GM12878 (cell line): ENCODE measurements at regions not wholly inside any gene's neighbourhood (a gene's known extent, or its start where the extent isn't known, plus 50 kb on each side); places are given as distances from the start of the nearest gene placed in this dataset.

Source experiments
- ATF7 ChIP-seq: fragments of 450-650 bp; IDR thresholded peaks from 2 replicates; pipeline ENCODE4 v1.6.1; 2016; ENCODE audit warnings: low read depth, mild to moderate bottlenecking
- CBX5 ChIP-seq: sonication (generic); IDR thresholded peaks from 2 replicates; pipeline ENCODE4 v1.6.1; 2016; ENCODE audit warnings: low read depth, moderate library complexity, mild to moderate bottlenecking, inconsistent platforms
- GABPA ChIP-seq: IDR thresholded peaks from 2 replicates; pipeline ENCODE4 v1.6.1; 2014; ENCODE audit warnings: antibody characterized with exemption, low read depth, mild to moderate bottlenecking, inconsistent platforms
- MYB ChIP-seq: fragments of 150-350 bp; IDR thresholded peaks from 2 replicates; pipeline ENCODE4 v1.6.1; 2014; ENCODE audit warnings: mild to moderate bottlenecking, low read depth, low read length, borderline replicate concordance
- POLR2A ChIP-seq: IDR thresholded peaks from 2 replicates; pipeline ENCODE4 v1.6.1; 2011; ENCODE audit warnings: low read depth, mild to moderate bottlenecking, low read length
- POLR2AphosphoS5 ChIP-seq: IDR thresholded peaks from 2 replicates; pipeline ENCODE4 v1.6.1; 2011; ENCODE audit warnings: mild to moderate bottlenecking, low read length, inconsistent platforms
- SMC3 ChIP-seq: IDR thresholded peaks from 2 replicates; pipeline ENCODE4 v1.6.1; 2011; ENCODE audit warnings: low read length, improper control_type of control experiment, borderline replicate concordance
- TCF12 ChIP-seq: IDR thresholded peaks from 2 replicates; pipeline ENCODE4 v1.6.1; 2011; ENCODE audit warnings: low read depth, mild to moderate bottlenecking, low read length
- TF ChIP-seq, protein P1 (sequence below): IDR thresholded peaks from 2 replicates; pipeline ENCODE4 v1.6.1; 2012; ENCODE audit warnings: low read depth, low read length, improper control_type of control experiment
- TF ChIP-seq, protein P2 (sequence below), 3 experiments: IDR thresholded peaks in 2 of 3; conservative IDR thresholded peaks in 1 of 3; 2 replicates each; pipeline ENCODE4 v1.5.1; 2011; ENCODE audit warnings: low read depth in 3 of 3, low read length in 3 of 3, mild to moderate bottlenecking in 3 of 3, control low read depth in 2 of 3, moderate library complexity in 2 of 3, inconsistent platforms in 1 of 3, mixed read lengths in 1 of 3; ENCODE audit not compliant: control insufficient read depth in 2 of 3, insufficient read depth in 1 of 3; ENCODE audit errors: extremely low read depth in 1 of 3

DNA sequence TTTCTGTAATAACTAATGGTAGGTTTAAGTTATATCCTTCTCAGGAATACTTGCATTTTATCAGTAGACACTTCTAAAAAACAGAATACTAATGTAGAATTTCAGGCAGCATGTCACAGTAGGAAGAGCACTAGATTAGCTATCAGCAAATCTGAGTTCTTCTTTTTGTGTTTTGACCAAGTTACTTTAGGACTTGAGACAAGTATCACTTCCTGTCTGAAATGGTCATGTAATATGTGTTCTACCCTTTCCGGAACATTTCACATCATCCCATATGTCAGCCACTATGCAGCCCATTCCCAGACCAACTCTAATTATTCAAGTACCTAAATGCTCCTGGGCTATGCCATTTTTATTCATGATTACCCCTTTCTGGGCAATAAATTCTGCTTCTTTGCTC, 401.8 kb upstream of the RPS6KA3 start:
- TF ChIP-seq SMC3, result no peak
- TF ChIP-seq, protein P1, sequence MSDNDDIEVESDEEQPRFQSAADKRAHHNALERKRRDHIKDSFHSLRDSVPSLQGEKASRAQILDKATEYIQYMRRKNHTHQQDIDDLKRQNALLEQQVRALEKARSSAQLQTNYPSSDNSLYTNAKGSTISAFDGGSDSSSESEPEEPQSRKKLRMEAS, result no peak
- TF ChIP-seq, protein P2, sequence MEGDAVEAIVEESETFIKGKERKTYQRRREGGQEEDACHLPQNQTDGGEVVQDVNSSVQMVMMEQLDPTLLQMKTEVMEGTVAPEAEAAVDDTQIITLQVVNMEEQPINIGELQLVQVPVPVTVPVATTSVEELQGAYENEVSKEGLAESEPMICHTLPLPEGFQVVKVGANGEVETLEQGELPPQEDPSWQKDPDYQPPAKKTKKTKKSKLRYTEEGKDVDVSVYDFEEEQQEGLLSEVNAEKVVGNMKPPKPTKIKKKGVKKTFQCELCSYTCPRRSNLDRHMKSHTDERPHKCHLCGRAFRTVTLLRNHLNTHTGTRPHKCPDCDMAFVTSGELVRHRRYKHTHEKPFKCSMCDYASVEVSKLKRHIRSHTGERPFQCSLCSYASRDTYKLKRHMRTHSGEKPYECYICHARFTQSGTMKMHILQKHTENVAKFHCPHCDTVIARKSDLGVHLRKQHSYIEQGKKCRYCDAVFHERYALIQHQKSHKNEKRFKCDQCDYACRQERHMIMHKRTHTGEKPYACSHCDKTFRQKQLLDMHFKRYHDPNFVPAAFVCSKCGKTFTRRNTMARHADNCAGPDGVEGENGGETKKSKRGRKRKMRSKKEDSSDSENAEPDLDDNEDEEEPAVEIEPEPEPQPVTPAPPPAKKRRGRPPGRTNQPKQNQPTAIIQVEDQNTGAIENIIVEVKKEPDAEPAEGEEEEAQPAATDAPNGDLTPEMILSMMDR (IDR thresholded peaks at IDR 0.05 in 2 of 3, conservative IDR thresholded peaks at IDR 0.05 in 1 of 3; ENCODE audit: control insufficient read depth in 2 of 3, extremely low read depth in 1 of 3, insufficient read depth in 1 of 3, low read depth in 3 of 3, low read length in 3 of 3), result no peak
- no peak for TF ChIP-seq MYB
- no peak for TF ChIP-seq POLR2AphosphoS5
- no peak for TF ChIP-seq CBX5
- TF ChIP-seq GABPA, result no peak
- TF ChIP-seq TCF12, result no peak
- no peak for TF ChIP-seq POLR2A
- no peak for TF ChIP-seq ATF7
